Fibroblast of upper back skin (primary cell): ENCODE measurements at regions not wholly inside any gene's neighbourhood (a gene's known extent, or its start where the extent isn't known, plus 50 kb on each side); places are given as distances from the start of the nearest gene placed in this dataset.
"Not testable (repeated sequence)": the region's sequence is repeated elsewhere in the genome, so short reads cannot be mapped to it uniquely, and the experiment has no call there.

Source experiments
- DNase-seq: peaks from one replicate; pipeline ENCODE4 v3.0.0-alpha.2; 2013

DNA sequence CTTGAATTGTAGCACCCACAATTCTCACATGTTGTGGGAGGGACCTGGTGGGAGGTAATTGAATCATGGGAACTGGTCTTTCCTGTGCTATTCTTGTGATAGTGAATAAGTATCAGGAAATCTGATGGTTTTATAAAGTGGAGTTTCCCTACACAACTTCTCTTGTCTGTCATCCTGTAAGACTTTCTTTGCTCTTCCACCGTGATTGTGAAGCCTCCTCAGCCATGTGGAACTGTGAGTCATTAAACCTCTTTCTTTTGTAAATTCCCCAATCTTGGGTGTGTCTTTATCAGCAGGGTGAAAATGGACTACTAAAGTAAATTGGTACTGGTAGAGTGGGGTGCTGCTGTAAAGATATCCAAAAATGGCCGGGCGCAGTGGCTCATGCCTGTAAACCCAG is 215.6 kb downstream of the LIG4 start:
- DNase-seq: no peak

DNA sequence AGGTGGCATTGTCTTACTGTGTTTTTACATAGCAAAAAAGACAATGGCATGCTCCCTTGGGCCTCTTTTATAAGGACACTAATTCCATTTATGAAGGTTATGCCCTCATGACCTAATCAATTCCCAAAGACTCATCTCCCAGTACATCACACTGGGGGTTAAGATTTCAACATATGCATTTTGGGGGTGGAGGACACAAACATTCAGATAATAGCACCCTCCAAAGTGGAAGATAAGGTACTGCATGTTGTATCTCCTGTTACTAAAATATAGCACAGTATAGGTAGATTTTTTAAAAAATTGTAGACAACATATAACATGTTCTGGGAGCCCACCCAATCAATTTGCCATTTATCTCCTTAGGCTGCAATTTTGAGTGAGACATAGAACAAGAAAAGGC is 221.2 kb downstream of the LIG4 start:
- no peak for DNase-seq

DNA sequence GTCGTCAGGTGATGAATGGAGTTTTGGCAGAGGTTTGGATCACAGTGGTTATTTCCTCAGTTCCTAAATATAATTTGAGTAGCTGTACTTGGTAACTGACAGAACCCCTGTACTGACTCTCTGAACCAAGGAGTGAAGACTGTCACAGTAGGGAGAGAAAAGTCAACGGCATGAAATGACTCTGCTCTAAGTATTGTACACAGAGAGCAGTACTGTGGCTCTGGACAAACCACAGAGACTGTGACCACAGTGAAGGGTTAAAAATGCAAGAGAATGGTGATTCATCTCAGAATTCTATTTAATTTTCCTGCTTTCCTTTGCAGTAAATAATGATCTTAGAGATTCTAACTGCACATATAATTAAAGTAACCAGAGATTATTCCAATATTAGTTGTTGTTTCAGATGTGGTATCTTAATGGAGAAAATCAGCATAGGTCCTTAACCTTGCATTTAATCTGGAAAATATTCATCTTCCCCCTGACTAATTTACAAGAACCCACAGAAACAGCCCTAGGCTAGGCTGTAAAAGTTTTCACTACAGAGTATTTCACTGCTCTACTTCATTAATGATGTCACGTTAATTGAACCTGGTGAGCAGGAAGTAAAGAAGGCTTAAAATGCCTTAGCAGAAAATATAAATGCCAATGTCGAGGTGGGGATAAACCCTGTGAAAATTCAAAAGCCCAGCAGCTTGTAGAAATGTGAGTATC is 221.9 kb downstream of the LIG4 start:
- DNase-seq: no peak

DNA sequence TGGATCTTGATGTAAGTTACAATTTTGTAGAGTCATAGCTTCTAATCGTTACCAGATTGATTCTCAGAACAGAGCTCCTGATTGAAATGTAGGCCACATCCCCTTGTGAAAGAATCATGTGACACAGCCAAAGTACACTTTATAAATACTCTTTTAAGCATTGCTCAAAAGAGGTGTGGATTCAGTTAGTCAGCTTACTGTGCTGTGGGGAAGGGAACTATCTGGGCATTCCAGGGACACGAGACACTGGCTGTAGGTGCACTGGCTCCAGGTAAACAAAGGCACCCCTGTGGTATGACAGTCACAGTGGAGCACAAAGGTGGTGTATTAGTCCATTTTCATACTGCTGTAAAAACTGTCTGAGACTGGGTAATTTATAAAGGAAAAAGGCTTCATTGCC is 222.8 kb downstream of the LIG4 start:
- DNase-seq: no peak

DNA sequence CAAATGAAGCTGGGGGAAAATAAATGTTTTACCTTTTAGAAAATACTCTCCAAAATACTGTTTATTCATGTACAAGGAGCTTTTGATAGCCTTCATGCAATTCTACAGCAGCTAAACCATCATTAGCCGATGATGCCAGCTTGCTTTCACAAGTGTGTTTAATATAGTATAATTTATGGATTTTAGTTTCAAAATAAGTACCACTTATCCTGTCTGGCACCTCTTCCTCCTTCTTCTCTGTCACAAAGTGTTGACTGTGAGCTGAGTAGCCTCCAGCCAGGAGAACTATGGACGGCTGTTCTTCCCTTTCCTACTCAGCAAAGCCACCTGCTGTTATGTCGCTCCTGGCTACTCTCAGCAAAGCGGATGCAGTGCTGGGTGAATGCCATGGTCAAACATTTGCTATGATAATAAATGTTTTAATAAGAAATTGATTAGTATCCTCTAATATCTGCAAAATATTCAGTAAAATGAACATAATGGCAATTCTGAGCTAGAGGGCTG is 238.2 kb downstream of the LIG4 start:
- DNase-seq: no peak

DNA sequence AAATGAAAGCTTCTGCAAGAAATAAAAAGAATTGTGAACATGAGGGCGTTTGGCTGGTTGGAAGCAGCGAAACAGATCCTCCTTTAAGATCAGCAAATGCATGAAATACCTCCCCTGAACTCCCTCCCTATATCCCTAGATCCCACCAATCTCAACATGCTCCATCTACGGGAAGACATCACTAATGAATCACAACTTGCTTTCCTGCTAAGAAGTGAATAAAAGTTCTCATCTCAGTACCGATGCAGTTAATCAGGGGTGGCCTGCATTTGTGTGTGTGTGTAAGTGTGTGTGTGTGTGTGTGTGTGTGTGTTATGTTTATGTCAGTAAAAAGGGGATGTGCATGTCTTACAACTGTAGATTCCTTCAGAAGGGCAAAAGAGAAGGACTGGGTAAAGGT is 238.7 kb downstream of the LIG4 start:
- no peak for DNase-seq

DNA sequence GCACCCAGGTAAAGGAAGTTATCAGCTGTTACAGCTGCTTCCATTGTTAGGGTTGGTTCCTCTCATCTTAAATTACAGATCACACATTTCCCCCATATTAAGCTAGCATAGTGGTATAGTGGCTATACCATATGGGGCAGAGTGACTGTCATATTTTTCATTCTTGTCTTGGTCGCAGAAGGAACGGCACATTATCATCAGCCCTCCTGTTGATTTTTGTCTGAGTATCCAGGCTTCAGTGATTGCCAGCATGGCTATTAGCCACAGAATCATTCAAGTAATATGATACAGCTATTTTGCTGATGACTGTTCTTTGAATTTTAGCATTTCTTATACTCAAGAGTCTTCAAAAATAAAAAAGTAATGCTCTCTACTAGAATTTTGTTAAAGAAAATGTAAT is 240.9 kb downstream of the LIG4 start:
- DNase-seq: no peak

DNA sequence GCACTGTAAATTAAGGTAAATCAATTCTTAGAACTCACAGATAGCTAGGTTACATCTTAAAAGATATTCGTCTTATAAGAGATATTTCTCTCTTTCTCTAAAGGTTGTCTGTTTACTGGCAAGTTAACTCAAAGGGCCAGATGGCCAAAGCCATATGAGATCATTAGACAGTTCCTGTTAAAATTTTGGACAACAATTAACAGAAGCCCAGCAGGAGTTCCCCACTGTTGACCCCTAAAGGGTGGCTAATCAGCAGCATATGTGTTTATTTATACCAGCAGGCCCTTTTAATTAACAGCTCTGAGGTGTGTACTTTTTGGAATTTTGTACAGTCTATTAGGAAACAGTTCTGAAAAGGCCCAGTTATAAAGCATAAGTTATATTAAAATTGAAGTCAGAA is 245.8 kb downstream of the LIG4 start:
- no peak for DNase-seq

DNA sequence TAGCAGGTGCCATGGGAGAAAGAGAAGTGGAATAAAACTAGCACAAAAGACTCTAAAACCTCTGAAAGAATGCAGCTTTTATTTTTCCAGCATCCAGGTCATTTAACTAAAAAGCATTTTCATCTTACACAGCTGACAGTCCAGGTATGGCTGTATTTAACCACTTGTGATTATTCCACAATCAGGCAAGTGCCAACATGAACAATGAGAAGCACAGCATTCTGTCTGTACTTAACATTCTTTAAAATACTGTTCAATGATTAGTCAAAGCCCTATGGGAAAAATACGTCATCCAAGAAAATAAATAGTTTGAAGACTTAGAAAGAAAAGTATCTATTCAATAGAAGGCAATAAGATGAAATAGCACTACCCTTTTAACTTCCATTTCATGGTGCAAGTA is 246.9 kb downstream of the LIG4 start:
- DNase-seq: no peak

DNA sequence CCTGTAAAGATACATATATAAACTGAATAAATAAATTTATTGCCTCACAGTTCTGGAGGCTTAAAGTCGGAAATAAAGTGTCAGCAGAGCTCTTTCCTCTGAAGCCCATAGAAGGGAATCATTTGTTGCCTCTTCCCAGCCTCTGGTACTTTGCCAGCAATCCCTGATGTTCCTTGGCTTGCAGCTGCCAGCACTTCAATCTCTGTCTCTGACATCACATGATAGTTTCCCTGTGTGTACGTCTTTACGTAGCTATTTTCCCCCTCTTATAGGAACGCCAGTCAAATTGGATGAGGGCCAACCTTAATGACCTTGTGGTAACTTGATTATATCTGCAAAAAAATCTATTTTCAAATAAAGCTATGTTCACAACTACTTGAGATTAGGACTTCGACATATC is 250.9 kb downstream of the LIG4 start:
- no peak for DNase-seq

DNA sequence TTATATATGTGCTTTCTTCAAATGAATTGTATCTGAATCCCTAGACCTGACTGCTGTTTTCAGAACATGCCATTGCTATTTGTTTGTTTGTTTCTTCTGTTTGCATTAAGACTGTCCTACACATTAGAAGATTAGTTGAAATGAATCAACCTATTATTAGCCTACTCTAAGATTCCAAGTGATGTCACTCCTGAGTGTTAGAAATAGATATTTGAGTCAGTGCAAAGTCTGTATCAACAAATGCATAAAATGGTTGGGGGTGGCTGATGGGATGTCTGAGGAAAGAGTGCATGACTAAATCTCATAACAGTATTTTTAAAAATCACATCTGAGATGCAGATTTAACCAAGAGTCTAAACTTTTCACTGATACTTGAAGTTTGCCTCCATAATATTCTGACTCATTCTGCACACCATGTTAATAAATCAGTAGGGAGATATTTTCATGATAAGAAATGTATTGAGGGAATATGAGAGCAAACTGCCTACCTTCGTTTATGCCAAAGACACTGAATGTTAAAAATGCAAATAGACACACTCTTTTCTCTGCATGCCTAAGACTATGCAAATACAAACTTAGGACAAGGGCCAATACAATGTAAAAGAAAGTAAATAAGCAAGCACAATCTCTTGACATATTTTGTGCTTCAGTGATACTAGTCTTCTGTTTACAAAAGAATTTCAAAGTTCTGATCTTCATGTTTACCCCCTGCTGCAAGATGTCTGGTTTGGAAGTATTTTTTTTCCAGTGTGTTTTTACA is 253.3 kb downstream of the LIG4 start:
- no peak for DNase-seq

DNA sequence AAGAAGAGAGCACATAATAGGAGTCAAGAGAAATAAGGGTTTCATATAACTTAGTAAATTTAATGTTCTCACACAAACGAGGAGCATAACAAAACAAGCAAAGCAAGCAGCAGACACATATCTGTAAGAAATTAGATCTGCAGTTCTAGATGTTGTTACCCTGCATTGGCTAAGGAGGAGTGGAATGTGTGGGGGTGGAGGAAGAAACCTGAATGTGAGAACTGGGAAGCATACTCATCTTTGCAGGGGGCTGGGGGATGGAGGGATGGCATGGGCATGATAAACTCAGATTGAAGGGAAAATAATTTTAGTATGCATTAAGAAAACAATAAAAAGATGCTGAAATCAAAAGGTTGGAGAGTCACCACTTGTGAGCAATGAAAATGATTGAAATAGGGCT is 255.0 kb downstream of the LIG4 start:
- DNase-seq: no peak

DNA sequence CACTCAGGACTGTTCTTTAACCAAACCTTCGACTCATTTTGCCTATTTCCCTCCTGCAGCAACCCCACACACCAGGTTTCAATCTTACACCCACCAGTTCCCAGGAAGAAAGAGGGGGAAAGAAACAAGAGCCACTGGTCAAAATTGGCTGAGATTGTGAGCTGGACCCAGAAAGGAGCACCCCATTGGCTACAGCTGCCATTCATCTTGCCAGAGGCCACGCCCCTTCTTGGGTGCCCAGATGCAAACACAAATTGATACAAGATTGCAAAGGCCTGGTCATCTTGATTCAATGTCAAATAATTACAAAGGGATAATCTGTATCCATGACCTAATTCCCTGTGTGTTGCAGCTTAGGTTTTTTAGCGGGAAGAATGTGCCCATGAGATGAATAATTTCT is 258.4 kb downstream of the LIG4 start:
- no peak for DNase-seq

DNA sequence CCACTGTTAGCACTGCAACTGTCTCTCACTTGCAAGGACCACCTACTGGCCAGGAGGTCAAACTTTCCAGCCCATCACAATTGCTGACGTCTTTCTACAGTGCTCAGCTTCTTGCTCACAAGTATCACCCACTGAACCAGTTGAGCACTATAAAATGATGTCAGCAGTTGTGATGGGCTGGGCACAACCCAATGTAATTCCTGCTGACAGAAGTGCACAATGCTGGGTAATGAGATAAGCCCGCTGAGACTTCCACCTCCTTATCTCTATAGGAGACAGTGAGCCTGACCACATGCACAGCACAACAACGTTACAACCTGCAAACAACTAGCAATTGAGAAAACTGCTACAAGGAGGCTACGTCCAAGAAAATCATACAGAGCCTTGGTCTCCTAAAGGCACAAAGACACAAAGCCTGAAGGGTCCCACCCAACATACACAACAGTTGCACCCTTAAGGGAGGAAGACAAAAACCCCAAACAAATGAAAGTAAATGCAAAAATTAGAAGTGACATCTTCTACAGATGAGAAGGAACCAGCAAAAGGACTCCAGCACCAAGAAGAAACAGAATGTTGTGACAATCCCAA is 273.2 kb downstream of the LIG4 start:
- no peak for DNase-seq

DNA sequence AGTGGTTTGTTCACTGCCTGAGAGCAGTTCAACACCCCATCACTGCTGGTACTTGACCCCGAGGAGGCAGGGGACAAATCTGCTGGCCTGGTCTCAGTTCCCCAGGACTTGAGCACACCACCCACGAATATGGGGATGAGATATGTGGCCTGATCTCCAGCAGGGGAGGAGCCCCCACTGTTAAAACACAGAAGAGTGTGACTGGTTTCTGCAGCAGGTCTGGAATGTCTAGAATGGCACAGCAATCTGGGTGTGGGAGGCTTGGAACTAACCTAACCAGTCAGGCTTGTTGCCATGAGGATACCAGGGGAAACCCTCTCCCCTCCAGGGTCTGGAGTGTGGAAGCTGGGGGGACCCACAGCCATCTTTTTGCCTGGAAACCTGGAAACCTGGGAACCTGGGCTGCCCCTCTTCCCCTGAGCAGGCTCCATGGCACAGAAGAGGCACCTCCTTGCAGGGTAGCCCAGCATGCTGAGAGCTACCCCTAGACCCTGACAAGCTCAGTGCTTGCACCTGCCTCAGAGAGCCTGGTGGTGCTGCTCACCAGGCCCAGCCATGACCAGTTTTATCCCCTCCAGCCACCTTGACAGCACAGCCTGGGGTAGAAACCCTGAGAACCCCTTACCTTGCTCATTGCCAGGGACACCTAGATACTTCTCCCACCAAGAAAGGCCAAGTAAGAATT is 273.8 kb downstream of the LIG4 start:
- no peak for DNase-seq

DNA sequence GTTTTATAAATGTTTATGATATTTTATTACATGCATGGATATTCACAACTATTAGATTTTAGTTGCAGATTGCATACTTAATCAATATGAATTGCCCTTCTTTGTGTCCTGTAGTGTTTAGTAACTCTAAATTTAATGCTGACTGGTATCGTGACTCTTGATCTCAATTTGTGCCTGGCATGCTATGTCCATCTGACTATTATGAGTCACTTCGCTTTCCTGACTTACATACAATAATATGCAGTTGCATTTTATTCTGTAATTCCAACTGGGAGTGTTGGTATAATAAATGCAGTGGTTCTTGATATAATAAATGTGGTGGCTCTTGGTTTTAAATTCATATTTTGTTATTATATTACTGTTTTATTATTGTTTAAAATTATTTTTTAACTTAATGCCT is 277.5 kb downstream of the LIG4 start:
- no peak for DNase-seq

DNA sequence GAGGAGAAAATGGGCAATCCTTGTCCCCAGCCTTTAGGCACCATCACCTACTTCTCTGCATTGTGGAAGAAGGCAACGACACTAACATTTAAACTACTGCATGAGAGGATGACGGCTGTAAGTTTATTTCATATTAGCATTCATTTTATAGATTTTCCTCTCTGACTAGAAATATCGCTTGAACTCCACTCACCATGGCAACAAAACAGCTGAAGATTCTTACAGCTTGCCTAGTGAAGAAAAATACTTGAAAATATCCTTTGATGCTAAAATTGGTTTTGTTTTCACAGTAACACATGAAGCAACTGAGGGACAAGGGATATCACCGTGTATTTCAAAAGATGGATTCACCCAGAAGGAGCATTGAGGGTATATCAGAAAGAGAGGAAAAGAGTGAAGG is 284.3 kb downstream of the LIG4 start:
- DNase-seq: no peak

DNA sequence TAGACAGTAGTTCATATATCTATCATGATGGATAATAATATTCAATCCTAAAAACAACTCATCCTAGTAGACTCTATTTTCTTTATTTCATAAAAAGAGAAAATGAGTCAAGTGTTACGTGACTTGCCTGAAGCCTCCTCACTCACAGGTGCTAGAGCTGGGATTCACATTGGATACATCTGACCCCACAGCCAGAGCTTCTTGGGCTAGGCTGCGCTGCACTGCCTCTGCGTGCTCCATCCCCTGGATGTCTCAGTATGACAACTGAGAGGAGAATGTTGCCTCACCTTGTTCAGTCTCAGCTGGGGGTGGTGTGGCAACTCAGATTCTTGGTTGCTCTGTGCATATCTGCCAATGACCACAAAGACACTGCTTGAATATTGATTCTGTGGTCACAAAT is 286.6 kb downstream of the LIG4 start:
- DNase-seq: no peak

DNA sequence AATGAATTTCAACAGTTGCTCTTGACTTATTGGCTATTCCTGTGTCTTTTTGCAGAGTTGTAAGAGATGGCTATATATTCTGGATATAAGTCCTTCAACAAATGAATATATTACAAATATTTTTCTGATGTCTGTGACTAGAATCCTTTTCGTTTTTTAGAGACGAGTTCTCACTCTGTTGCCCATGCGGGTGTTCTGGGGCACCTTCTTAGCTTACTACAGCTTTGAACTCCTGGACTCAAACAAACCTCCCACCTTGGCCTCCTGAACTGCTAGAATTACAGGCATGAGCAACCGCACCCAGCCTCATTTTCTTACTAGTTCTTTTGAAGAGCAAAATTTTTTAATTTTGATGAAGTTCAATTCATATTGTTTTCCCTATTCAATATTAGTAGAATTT is 287.8 kb downstream of the LIG4 start:
- no peak for DNase-seq

DNA sequence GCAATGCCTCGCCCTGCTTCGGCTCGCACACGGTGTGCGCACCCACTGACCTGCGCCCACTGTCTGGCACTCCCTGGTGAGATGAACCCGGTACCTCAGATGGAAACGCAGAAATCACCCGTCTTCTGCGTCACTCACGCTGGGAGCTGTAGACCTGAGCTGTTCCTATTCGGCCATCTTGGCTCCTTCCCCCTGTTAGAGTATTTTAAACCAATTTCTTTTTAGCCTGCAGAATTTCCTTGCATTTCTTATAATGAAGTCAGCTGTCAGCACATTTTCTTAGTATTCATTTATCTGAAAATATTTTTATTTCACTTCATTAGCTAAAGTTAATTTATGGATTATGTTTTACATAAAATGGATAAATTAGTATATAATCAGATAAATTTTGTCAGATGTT is 288.8 kb downstream of the LIG4 start:
- not testable (repeated sequence) for DNase-seq

DNA sequence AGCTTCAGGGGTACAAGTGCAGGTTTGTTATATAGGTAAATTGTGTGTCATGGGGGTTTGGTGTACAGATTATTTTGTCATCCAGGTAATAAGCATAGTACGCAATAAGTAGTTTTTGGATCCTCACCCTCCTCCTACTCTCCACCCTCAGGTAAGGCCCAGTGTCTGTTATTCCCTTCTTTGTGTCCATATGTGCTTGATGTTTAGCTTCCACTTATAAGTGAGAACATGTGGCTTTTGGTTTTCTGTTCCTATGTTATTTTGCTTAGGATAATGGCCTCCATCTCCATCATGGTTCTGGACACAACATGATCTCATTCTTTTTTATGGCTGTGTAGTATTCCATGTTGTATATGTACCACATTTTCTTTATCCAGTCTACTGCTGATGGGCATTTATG is 298.4 kb downstream of the LIG4 start:
- not testable (repeated sequence) for DNase-seq

DNA sequence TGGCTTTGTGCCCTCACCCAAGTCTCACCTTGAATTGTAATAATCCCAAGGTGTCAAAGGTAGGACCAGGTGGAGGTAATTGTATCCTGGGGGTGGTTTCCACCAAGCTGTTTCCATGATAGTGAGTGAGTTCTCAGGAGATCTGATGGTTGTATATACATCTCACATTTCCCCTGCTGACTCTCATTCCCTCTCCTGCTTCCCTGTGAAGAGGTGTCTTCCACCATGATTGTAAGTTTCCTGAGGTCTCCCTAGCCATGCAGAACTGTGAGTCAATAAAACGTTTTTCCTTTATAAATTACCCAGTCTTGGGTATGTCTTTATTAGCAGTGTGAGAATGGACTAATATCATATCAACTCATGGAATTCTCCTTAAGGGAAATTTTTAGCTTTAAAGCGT is 302.6 kb downstream of the LIG4 start:
- no peak for DNase-seq

DNA sequence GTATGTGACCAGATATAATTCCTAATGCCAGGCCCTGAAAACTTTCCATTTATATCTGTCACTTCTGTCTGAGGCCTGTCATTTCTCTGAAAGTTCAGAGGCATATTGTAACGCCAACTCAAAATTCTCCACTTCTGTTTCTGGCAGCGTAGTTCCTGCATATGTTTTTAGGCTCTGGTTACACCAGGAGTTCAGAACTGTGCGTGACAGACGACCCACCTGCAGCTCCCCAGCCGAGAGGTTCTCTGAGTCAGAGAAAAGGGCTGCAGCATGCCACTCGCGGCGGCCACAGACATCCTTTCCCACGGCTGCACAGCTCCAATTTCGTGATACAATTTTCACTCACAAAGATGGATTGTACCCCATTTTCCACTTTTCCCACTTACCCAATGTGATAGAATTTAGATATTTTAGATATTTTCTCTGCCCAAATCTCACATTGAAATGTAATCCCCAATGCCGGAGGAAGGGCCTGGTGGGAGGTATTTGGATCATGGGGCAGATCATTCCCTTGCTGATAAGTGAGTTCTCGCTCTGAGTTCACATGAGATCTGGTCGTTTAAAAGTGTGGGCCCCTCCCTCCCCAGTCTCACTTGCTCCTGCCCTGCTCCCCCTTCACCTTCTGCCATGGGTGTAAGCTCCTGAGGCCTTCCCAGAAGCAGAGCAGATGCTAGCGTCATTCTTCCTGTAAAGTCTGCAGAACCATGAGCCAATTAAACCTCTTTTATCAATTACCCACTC is 308.1 kb downstream of the LIG4 start:
- DNase-seq: peak; percentile 2
